ENCODE measurements at regions not wholly inside any gene's neighbourhood (a gene's known extent, or its start where the extent isn't known, plus 50 kb on each side); places are given as distances from the start of the nearest gene placed in this dataset.

DNA sequence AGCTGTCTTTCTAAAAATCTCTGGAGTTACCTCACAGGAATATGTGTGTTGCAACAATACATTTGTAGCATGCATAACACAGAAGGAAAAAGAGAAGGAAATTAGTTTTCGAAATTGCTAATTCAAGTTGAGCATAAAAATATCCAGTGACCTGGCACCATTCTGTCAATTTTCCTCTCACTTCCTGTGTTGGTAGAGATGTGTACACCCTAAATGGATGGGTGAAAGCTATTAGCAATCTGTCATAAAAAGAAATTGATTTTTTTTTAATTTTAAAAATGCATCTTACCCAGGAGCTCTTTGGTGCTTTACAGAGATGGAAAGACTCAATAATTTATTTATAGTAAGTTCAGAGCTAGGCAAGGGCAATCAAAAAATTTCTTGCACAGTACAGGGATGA lies 333.3 kb upstream of the TMEM229A start:
- no peaks in the 10 kb centered on the region for H3K4me1 ChIP-seq (ENCODE audit: control insufficient read depth, insufficient read depth, low read length)
- no peaks in the 10 kb centered on the region for H3K9me3 ChIP-seq (ENCODE audit: control insufficient read depth, low read depth, low read length)
- H3K27ac ChIP-seq (ENCODE audit: low read length), result no peak overlapping the region
- DNase-seq, result no peak
- no CpG with 5 or more reads among the region's 1 CpG for whole genome bisulfite sequencing (ENCODE audit: insufficient coverage, low lambda C conversion rate)
- H3K4me3 ChIP-seq (ENCODE audit: low read length), result no peak overlapping the region
- H3K27me3 ChIP-seq (ENCODE audit: control insufficient read depth, insufficient read depth, low read length), result no peaks in the 10 kb centered on the region
- H3K36me3 ChIP-seq (ENCODE audit: control insufficient read depth, insufficient read depth, low read length), result no peaks in the 10 kb centered on the region

- no peaks in the 10 kb centered on the region for H3K4me1 ChIP-seq (ENCODE audit: control insufficient read depth, insufficient read depth, low read length)
- no peak overlapping the region for H3K27ac ChIP-seq (ENCODE audit: low read length)
- no peaks in the 10 kb centered on the region for H3K27me3 ChIP-seq (ENCODE audit: control insufficient read depth, insufficient read depth, low read length)
- no peak overlapping the region for H3K4me3 ChIP-seq (ENCODE audit: low read length)
- H3K36me3 ChIP-seq (ENCODE audit: control insufficient read depth, insufficient read depth, low read length), result no peaks in the 10 kb centered on the region
- DNase-seq, result no peak
- WGBS (ENCODE audit: insufficient coverage, low lambda C conversion rate), result 71% methylated on average over 1 of the region's 1 CpG
- H3K9me3 ChIP-seq (ENCODE audit: control insufficient read depth, low read depth, low read length), result no peaks in the 10 kb centered on the region
Measured at GRCh38 chr7:124364283-124364682, 331.4 kb upstream of the TMEM229A start.

DNA sequence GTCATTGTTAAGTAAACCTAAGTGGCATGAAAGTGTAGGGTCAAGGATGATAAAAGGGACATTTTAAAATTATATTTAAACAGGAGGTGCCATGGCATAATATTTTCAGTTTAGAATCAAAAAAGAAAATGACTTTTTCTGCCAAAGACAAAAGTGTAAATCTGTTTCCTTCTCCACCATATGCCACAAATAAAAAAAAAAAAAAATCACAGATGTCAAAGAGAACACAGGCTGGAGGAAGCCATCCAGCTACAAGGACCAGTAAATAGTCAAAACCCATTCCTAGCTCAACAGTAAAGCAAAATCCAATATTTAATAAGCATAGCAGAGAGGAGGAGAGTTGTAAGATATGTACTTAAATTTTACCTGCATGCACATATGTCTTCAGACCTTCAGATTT lies 321.3 kb upstream of the TMEM229A start:
- no peak for DNase-seq
- Histone ChIP-seq H3K9me3 (ENCODE audit: control insufficient read depth, low read depth, low read length) (no peaks in the 10 kb centered on the region), H3K4me3 (ENCODE audit: low read length) (no peak overlapping the region), H3K27me3 (ENCODE audit: control insufficient read depth, insufficient read depth, low read length) (no peaks in the 10 kb centered on the region), H3K27ac (ENCODE audit: low read length) (no peak overlapping the region), H3K36me3 (ENCODE audit: control insufficient read depth, insufficient read depth, low read length) (no peaks in the 10 kb centered on the region), H3K4me1 (ENCODE audit: control insufficient read depth, insufficient read depth, low read length) (no peaks in the 10 kb centered on the region)

DNA sequence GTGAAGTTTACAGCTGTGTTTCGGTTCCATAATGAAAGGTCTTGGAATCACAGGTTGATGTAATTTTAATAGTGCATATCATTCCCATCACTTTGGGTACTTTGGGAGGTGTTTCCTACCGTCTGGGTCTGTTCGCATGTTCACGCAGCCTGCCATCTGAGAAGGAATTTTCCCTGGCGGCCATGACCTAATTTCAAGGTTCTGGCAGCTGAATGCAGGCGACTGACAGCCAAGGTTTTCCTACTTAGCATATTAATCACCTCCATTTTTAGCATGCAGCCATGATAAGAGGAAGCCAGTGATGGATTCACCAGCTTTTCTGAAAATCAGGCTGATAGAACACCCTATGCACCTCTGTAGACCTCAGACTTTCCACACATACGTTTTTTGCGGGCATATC lies 319.1 kb upstream of the TMEM229A start:
- H3K9me3 ChIP-seq (ENCODE audit: control insufficient read depth, low read depth, low read length), result no peaks in the 10 kb centered on the region
- no peaks in the 10 kb centered on the region for H3K27me3 ChIP-seq (ENCODE audit: control insufficient read depth, insufficient read depth, low read length)
- DNase-seq, result no peak
- no peak overlapping the region for H3K27ac ChIP-seq (ENCODE audit: low read length)
- H3K4me3 ChIP-seq (ENCODE audit: low read length), result no peak overlapping the region
- 100% methylated on average over 1 of the region's 8 CpGs for WGBS (ENCODE audit: insufficient coverage, low lambda C conversion rate)
- H3K36me3 ChIP-seq (ENCODE audit: control insufficient read depth, insufficient read depth, low read length), result no peaks in the 10 kb centered on the region
- no peaks in the 10 kb centered on the region for H3K4me1 ChIP-seq (ENCODE audit: control insufficient read depth, insufficient read depth, low read length)

GRCh38 chr7:124349443-124349842 lies 316.6 kb upstream of the TMEM229A start:
- DNase-seq, result no peak
- no CpG with 5 or more reads among the region's 2 CpGs for WGBS (ENCODE audit: insufficient coverage, low lambda C conversion rate)
- H3K9me3 ChIP-seq (ENCODE audit: control insufficient read depth, low read depth, low read length), result no peaks in the 10 kb centered on the region
- no peaks in the 10 kb centered on the region for H3K36me3 ChIP-seq (ENCODE audit: control insufficient read depth, insufficient read depth, low read length)
- H3K27me3 ChIP-seq (ENCODE audit: control insufficient read depth, insufficient read depth, low read length), result no peaks in the 10 kb centered on the region
- H3K4me1 ChIP-seq (ENCODE audit: control insufficient read depth, insufficient read depth, low read length), result no peaks in the 10 kb centered on the region
- no peak overlapping the region for H3K27ac ChIP-seq (ENCODE audit: low read length)
- no peak overlapping the region for H3K4me3 ChIP-seq (ENCODE audit: low read length)

GRCh38 chr7:124338861-124339260 lies 306.0 kb upstream of the TMEM229A start:
- no peaks in the 10 kb centered on the region for H3K27me3 ChIP-seq (ENCODE audit: control insufficient read depth, insufficient read depth, low read length)
- no peak overlapping the region for H3K4me3 ChIP-seq (ENCODE audit: low read length)
- H3K36me3 ChIP-seq (ENCODE audit: control insufficient read depth, insufficient read depth, low read length), result no peaks in the 10 kb centered on the region
- no peak for DNase-seq
- H3K4me1 ChIP-seq (ENCODE audit: control insufficient read depth, insufficient read depth, low read length), result no peaks in the 10 kb centered on the region
- no peak overlapping the region for H3K27ac ChIP-seq (ENCODE audit: low read length)
- 87% methylated on average over 2 of the region's 2 CpGs for WGBS (ENCODE audit: insufficient coverage, low lambda C conversion rate)
- no peaks in the 10 kb centered on the region for H3K9me3 ChIP-seq (ENCODE audit: control insufficient read depth, low read depth, low read length)

DNA sequence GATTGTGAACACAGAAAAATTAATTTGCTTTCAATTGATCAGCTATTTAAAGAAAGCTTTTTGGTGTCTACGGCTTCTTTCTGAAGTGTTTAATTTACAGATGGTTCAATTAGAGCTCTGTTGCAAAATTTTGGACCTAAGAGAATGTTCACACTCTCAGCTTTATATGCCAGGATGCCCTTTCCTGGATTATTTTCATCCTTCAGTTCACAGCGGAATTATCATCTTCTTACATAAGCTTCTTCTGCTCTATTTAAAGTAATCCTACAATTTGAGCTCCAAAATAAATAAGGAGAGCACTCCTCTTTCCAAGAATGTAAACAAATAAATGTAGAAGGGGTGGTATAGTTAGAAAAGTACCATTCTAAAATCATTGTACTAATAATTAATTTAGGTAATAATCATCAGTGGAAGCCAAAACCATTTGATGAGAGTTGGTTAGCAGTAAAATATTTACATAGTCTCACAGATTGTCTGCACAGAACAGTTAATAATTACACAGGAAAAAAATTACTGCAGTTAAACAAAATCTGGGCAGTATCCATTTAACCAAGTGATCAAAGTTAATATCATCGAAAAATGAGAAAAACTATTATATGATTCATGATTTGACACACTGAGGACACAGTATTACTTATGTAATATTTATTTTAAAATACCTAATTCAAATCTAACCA lies 298.0 kb upstream of the TMEM229A start:
- Histone ChIP-seq H3K27ac (ENCODE audit: low read length) (no peak overlapping the region), H3K4me1 (ENCODE audit: control insufficient read depth, insufficient read depth, low read length) (no peaks in the 10 kb centered on the region), H3K4me3 (ENCODE audit: low read length) (no peak overlapping the region), H3K9me3 (ENCODE audit: control insufficient read depth, low read depth, low read length) (no peaks in the 10 kb centered on the region), H3K36me3 (ENCODE audit: control insufficient read depth, insufficient read depth, low read length) (no peaks in the 10 kb centered on the region), H3K27me3 (ENCODE audit: control insufficient read depth, insufficient read depth, low read length) (no peaks in the 10 kb centered on the region)
- WGBS (ENCODE audit: insufficient coverage, low lambda C conversion rate), result 69% methylated on average over 2 of the region's 3 CpGs
- DNase-seq, result no peak

GRCh38 chr7:124328774-124329173 lies 295.9 kb upstream of the TMEM229A start:
- H3K9me3 ChIP-seq (ENCODE audit: control insufficient read depth, low read depth, low read length), result no peaks in the 10 kb centered on the region
- no peaks in the 10 kb centered on the region for H3K4me1 ChIP-seq (ENCODE audit: control insufficient read depth, insufficient read depth, low read length)
- no peaks in the 10 kb centered on the region for H3K36me3 ChIP-seq (ENCODE audit: control insufficient read depth, insufficient read depth, low read length)
- no peaks in the 10 kb centered on the region for H3K27me3 ChIP-seq (ENCODE audit: control insufficient read depth, insufficient read depth, low read length)
- H3K4me3 ChIP-seq (ENCODE audit: low read length), result no peak overlapping the region
- no peak for DNase-seq
- WGBS (ENCODE audit: insufficient coverage, low lambda C conversion rate), result no CpG with 5 or more reads among the region's 3 CpGs
- H3K27ac ChIP-seq (ENCODE audit: low read length), result no peak overlapping the region

DNA sequence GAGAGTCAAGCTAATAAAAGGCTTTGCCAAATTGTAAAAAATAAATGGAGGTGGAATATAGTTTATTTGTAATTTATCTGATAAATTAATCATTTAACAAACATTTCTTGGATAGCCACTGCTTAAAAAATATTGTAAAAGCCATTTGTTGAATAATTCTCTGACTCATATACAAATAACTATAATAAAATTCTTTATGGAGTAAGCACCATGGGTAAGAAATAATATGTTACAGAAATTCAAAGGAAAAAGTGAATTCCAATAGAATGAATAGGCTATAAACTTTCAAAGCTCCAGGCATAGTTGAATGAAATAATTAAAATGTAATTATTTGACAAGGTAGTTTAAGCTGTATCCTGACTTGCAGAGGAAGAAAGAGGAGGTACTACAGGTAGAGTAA lies 291.4 kb upstream of the TMEM229A start:
- H3K27ac ChIP-seq (ENCODE audit: low read length), result no peak overlapping the region

GRCh38 chr7:124323597-124323996 lies 290.7 kb upstream of the TMEM229A start:
- DNase-seq, result no peak
- Histone ChIP-seq H3K4me3 (ENCODE audit: low read length) (no peak overlapping the region), H3K4me1 (ENCODE audit: control insufficient read depth, insufficient read depth, low read length) (no peaks in the 10 kb centered on the region), H3K27me3 (ENCODE audit: control insufficient read depth, insufficient read depth, low read length) (no peaks in the 10 kb centered on the region), H3K27ac (ENCODE audit: low read length) (no peak overlapping the region), H3K9me3 (ENCODE audit: control insufficient read depth, low read depth, low read length) (no peaks in the 10 kb centered on the region), H3K36me3 (ENCODE audit: control insufficient read depth, insufficient read depth, low read length) (no peaks in the 10 kb centered on the region)
- no CpG with 5 or more reads among the region's 1 CpG for WGBS (ENCODE audit: insufficient coverage, low lambda C conversion rate)

More for the DNA sequence above, 291.4 kb upstream of the TMEM229A start:
- Histone ChIP-seq H3K4me1 (ENCODE audit: control insufficient read depth, insufficient read depth, low read length) (no peaks in the 10 kb centered on the region), H3K9me3 (ENCODE audit: control insufficient read depth, low read depth, low read length) (no peaks in the 10 kb centered on the region), H3K4me3 (ENCODE audit: low read length) (no peak overlapping the region), H3K27me3 (ENCODE audit: control insufficient read depth, insufficient read depth, low read length) (no peaks in the 10 kb centered on the region), H3K36me3 (ENCODE audit: control insufficient read depth, insufficient read depth, low read length) (no peaks in the 10 kb centered on the region)
- DNase-seq, result no peak

GRCh38 chr7:124322561-124322960 lies 289.7 kb upstream of the TMEM229A start:
- WGBS (ENCODE audit: insufficient coverage, low lambda C conversion rate), result 89% methylated on average over 1 of the region's 1 CpG
- H3K27ac ChIP-seq (ENCODE audit: low read length), result no peak overlapping the region

More at GRCh38 chr7:124322561-124322960, 289.7 kb upstream of the TMEM229A start:
- H3K9me3 ChIP-seq (ENCODE audit: control insufficient read depth, low read depth, low read length), result no peaks in the 10 kb centered on the region
- H3K4me1 ChIP-seq (ENCODE audit: control insufficient read depth, insufficient read depth, low read length), result no peaks in the 10 kb centered on the region
- no peaks in the 10 kb centered on the region for H3K36me3 ChIP-seq (ENCODE audit: control insufficient read depth, insufficient read depth, low read length)
- H3K27me3 ChIP-seq (ENCODE audit: control insufficient read depth, insufficient read depth, low read length), result no peaks in the 10 kb centered on the region
- no peak overlapping the region for H3K4me3 ChIP-seq (ENCODE audit: low read length)
- no peak for DNase-seq
